Neural crest cell (in vitro differentiated cells): ENCODE measurements at regions not wholly inside any gene's neighbourhood (a gene's known extent, or its start where the extent isn't known, plus 50 kb on each side); places are given as distances from the start of the nearest gene placed in this dataset.
"Not testable (repeated sequence)": the region's sequence is repeated elsewhere in the genome, so short reads cannot be mapped to it uniquely, and the experiment has no call there.

Experiments used
- DNase-seq: peaks from one replicate; pipeline ENCODE4 v3.0.0; 2021; ENCODE audit warnings: low read depth, mixed read lengths, low spot score
- H3K27ac Mint-ChIP-seq: one replicate; pipeline ENCODE4 v1.8.0; 2021; ENCODE audit warnings: mild to moderate bottlenecking, mixed read lengths; ENCODE audit not compliant: unreplicated experiment
- H3K27me3 Mint-ChIP-seq: 2 replicates; pipeline ENCODE4 v1.8.0; 2021; ENCODE audit warnings: low read depth, mild to moderate bottlenecking, mixed read lengths
- H3K36me3 Mint-ChIP-seq: 2 replicates; pipeline ENCODE4 v1.8.0; 2021; ENCODE audit warnings: low read depth, mild to moderate bottlenecking, mixed read lengths
- H3K4me1 Mint-ChIP-seq: 2 replicates; pipeline ENCODE4 v1.8.0; 2021; ENCODE audit warnings: mixed read lengths
- H3K4me3 Mint-ChIP-seq: one replicate; pipeline ENCODE4 v1.8.0; 2021; ENCODE audit warnings: mild to moderate bottlenecking, mixed read lengths
- H3K9me3 Mint-ChIP-seq: 2 replicates; pipeline ENCODE4 v1.8.0; 2021; ENCODE audit warnings: mixed read lengths
- TF ChIP-seq, protein P1 (sequence below): fragments of 200-600 bp; sonication (generic); conservative IDR thresholded peaks from 2 replicates; pipeline ENCODE4 v1.5.0; 2021; ENCODE audit warnings: antibody characterized with exemption, mild to moderate bottlenecking

DNA sequence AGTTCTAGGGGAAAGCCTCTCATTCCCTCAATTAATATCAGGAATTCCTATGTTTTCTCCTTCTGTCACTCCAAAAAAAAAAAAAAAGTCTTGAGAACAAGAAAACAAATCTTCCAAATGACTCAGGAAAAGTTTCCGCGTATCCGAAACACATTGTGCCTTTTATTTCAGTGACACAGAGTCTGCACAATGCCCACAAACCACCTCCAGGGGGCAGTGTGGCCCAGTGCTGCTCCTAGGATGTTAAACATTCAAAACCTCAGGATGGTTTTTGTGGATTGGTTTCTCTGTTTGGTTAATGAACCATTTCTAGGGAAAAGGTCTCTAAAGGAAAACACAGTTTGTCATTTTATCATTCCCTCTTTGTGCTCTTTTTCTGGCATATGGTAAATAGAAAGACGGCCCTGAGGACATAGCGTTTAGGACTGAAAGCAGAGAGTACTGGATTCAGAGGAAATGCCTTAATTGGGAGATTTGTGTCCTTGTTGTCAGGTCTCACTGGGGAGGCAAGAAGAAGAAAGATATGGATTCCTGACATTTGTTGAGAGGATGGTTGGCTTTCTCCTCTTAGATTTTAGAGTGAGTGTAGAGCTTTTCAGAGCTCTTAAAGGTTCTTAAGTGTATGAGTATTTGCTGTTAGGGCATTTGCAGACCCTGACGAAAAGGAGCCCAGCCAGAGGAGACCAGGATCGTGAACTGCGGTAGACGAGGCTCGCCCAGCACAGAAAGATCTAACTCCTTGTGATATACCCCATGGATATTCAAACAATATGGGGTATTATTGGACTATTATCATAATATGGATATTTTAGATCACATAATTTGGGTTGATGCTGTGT, 65.7 kb upstream of the MAP9 start:
- TF ChIP-seq, protein P1, sequence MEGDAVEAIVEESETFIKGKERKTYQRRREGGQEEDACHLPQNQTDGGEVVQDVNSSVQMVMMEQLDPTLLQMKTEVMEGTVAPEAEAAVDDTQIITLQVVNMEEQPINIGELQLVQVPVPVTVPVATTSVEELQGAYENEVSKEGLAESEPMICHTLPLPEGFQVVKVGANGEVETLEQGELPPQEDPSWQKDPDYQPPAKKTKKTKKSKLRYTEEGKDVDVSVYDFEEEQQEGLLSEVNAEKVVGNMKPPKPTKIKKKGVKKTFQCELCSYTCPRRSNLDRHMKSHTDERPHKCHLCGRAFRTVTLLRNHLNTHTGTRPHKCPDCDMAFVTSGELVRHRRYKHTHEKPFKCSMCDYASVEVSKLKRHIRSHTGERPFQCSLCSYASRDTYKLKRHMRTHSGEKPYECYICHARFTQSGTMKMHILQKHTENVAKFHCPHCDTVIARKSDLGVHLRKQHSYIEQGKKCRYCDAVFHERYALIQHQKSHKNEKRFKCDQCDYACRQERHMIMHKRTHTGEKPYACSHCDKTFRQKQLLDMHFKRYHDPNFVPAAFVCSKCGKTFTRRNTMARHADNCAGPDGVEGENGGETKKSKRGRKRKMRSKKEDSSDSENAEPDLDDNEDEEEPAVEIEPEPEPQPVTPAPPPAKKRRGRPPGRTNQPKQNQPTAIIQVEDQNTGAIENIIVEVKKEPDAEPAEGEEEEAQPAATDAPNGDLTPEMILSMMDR, result peak; percentile 98
- Mint-ChIP-seq H3K27ac (no peak overlapping the region), H3K4me3 (no peak overlapping the region), H3K9me3 (no peaks in the 10 kb centered on the region), H3K27me3 (peaks cover 11% of the 10 kb centered on the region), H3K4me1 (peaks cover 5% of the 10 kb centered on the region), H3K36me3 (no peaks in the 10 kb centered on the region)
- DNase-seq, result peak; percentile 78

DNA sequence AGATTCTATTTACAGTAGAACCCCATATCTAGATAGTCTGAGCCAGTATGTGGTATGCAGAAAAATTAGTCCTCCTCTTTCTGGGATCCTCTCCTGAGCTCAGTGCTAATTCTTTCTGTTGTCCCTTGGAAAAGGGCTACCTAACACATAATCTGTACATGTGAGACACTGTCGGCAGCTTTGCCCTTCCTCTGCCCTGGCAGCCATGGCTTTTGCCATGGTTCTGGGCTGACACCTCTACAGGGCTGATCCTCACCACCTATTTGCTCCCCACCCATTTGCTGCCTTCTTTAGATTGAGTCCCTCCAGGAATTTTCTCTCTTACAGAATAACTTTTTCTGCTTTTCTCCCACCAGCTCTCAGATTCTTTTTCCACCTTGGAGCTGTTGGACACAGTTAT, 64.7 kb upstream of the MAP9 start:
- Mint-ChIP-seq H3K27me3 (peaks cover 11% of the 10 kb centered on the region), H3K36me3 (no peaks in the 10 kb centered on the region), H3K4me1 (peaks cover 5% of the 10 kb centered on the region), H3K9me3 (no peaks in the 10 kb centered on the region), H3K4me3 (no peak overlapping the region), H3K27ac (no peak overlapping the region)
- TF ChIP-seq, protein P1, result no peak
- no peak for DNase-seq

DNA sequence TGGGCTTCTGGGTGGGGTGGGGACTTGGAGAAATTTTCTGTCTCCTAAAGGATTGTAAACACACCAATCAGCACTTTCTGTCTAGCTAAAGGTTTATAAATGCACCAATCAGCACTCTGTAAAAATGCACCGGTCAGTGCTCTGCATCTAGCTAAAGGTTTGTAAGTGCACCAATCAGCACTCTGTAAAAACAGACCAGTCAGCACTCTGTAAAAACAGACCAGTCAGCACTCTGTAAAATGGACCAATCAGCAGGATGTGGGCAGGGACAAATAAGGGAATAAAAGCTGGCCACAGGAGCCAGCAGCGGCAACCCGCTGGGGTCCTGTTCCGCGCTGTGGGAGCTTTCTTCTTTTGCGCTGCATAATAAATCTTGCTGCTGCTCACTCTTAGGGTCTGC, 63.0 kb upstream of the MAP9 start:
- H3K9me3 Mint-ChIP-seq, DNase-seq, H3K4me3 Mint-ChIP-seq, H3K36me3 Mint-ChIP-seq, H3K4me1 Mint-ChIP-seq, H3K27ac Mint-ChIP-seq: not testable (repeated sequence)
- peaks cover 11% of the 10 kb centered on the region for H3K27me3 Mint-ChIP-seq

DNA sequence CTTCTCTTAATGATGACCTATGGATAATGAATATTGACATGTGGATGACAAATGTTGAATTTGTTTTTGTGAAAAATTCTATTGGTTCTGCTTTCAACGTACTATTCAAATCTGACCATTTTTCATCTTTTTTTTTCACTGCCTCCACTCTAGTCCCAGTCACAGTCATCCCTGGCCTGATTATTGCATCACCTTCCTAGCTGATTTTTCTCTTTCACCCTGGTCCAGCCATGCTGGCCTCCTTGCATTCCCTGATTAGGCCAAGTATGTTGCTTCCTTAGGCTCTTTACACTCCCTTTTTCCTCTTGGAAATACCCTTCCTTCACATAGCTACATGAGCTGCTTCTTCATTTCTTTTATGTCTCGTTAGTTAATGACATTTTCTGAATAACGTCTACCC, 58.1 kb upstream of the MAP9 start:
- DNase-seq, result no peak
- no peak overlapping the region for H3K4me3 Mint-ChIP-seq
- TF ChIP-seq, protein P1, result no peak
- H3K27ac Mint-ChIP-seq, result no peak overlapping the region
- H3K9me3 Mint-ChIP-seq, result no peaks in the 10 kb centered on the region
- no peaks in the 10 kb centered on the region for H3K27me3 Mint-ChIP-seq
- no peaks in the 10 kb centered on the region for H3K4me1 Mint-ChIP-seq
- no peaks in the 10 kb centered on the region for H3K36me3 Mint-ChIP-seq

DNA sequence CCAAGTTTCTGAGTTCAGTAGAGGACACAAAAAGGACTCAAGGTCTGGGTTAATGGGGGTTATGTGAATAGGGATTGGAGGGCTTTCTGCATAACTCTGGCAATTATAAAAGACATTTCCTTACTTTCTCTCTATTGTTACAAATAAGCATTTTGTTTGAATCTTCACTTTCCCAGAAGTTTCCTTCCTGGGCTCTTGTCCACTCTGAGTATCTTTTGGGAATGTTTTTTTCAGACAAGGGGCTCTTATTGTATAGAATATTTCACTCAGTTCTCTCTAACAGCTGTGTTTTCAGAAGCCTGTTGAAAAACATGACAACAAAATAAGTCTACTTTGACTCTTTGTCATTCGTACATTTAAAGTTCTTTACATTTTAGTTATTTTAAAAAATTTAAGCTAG, 57.6 kb upstream of the MAP9 start:
- Mint-ChIP-seq H3K9me3 (peaks cover 2% of the 10 kb centered on the region), H3K27me3 (no peaks in the 10 kb centered on the region), H3K4me3 (no peak overlapping the region)

More for the DNA sequence above, 57.6 kb upstream of the MAP9 start:
- no peaks in the 10 kb centered on the region for H3K4me1 Mint-ChIP-seq
- TF ChIP-seq, protein P1, result no peak
- DNase-seq, result no peak
- H3K27ac Mint-ChIP-seq, result no peak overlapping the region
- H3K36me3 Mint-ChIP-seq, result peaks cover 2% of the 10 kb centered on the region
